UCSD-AML1 (cell line): ENCODE measurements at regions not wholly inside any gene's neighbourhood (a gene's known extent, or its start where the extent isn't known, plus 50 kb on each side); places are given as distances from the start of the nearest gene placed in this dataset.
"Not testable (repeated sequence)": the region's sequence is repeated elsewhere in the genome, so short reads cannot be mapped to it uniquely, and the experiment has no call there.

Experiments used
- DNase-seq: peaks from one replicate; lab custom pipeline; 2025; ENCODE audit not compliant: unreplicated experiment; lab: John Stamatoyannopoulos, UW

GRCh38 chr3:107189158-107189791 is 188.0 kb upstream of the CCDC54 start:
- DNase-seq, result no peak

GRCh38 chr3:107193116-107193515 is 184.1 kb upstream of the CCDC54 start:
- no peak for DNase-seq

- DNase-seq, result no peak
Observed at GRCh38 chr3:107198581-107199181, 178.6 kb upstream of the CCDC54 start.

- no peak for DNase-seq
Observed at GRCh38 chr3:107201146-107201545, 176.1 kb upstream of the CCDC54 start.

DNA sequence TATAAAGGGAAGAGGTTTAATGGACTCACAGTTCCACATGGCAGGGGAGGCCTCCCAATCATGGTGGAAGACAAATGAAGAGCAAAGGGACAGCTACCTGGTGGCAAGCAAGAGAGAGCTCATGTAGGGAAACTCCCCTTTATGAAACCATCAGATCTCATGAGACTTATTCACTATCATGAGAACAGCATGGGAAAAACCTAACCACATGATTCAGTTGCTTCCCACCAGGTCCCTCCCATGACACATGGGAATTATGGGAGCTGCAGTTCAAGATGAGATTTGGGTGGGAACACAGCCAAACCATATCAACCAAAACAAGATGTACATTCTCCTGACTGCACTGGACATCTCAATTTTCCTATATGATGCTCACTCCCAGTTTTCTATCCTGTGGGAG is 174.4 kb upstream of the CCDC54 start:
- DNase-seq, result not testable (repeated sequence)

GRCh38 chr3:107204121-107204520 is 173.1 kb upstream of the CCDC54 start:
- DNase-seq, result no peak

GRCh38 chr3:107205358-107205757 is 171.9 kb upstream of the CCDC54 start:
- no peak for DNase-seq

DNA sequence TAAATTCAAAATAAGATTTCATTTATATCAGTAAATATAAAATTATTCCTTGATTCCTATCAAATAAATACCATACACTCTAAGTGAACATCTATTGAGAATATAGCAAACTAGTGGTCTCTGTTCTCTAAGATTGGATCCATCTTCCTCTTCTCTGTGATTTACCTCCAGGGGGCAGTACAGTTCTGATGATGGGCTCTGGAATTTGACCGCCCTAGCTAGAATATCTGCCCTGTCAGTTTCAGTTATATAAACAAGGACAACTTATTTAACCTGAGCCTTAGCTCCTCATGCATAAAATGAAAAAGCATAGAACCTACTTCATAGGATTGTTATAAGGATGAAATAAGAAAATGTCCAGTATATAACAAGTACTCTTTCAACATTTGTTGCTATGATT is 171.1 kb upstream of the CCDC54 start:
- no peak for DNase-seq

- DNase-seq, result no peak
Observed at GRCh38 chr3:107206945-107207344, 170.3 kb upstream of the CCDC54 start.

DNA sequence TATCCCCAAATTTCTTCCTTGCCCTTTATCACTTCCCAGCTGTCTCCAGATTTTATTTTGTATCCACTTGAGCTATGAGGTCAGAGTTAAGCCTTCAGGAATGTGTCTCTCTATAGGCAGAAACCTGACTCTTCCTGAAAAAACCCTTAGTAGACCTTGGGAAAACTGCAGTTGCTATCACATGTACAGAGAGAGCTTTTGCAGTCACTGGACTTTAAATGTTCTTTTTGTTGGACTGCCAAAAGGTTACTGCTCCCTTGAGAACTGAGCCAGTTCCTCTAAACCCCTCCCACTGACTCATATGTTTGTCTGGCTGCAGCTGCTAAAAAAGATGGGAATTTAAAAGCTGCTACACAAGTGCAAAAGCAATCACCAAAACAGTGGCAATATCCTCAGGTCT is 169.1 kb upstream of the CCDC54 start:
- DNase-seq, result no peak

DNA sequence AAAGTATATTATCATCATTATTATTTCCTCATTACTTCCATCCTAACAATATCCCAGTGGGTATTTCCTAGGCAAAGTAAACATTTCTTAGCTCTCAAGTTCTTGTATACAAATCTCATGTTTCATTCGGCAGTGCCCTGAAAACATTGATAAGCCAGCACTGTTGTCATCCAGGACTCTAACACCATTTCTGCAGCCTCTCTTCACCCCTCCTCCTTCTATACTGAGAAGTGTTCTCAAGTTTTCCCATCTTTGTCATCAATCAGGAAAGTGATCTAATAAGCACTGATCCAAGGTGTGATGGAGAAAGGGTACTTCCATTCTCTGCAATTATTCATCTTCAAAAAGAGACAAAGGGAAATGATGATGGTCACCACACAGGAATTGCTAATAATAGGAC is 168.4 kb upstream of the CCDC54 start:
- no peak for DNase-seq

DNA sequence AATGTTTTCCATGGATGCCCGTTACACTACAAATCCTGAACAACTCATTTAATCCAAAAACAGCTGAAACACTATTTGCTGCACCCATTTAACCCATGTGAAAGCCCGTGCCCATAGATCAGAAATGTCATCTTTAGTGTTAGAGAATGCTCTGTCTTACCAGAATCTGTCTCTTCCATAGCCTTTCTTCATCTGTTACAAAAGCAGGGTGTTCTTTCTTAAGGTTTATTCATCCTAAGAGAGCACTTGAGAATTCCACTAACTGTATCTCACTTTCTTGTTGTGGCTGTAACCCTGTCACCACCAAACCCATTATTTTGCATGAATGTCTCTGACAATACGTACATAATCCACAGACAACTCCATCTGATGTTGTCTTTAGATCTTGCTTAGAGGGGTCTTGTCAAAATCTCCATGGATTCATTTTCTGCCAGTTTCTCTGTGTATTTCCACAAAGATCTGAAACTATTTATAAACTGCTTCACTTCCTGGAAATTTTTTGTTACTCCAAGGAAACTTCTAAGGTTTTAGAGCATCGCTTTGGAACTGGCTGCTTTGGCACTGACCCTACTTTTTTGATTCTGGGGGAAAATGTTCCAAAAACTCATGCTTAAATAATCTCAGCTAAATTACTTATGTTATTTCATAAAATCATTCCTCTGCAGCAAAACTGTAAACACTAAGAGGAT is 167.8 kb upstream of the CCDC54 start:
- DNase-seq, result no peak

- no peak for DNase-seq
Observed at GRCh38 chr3:107211608-107212007, 165.6 kb upstream of the CCDC54 start.

DNA sequence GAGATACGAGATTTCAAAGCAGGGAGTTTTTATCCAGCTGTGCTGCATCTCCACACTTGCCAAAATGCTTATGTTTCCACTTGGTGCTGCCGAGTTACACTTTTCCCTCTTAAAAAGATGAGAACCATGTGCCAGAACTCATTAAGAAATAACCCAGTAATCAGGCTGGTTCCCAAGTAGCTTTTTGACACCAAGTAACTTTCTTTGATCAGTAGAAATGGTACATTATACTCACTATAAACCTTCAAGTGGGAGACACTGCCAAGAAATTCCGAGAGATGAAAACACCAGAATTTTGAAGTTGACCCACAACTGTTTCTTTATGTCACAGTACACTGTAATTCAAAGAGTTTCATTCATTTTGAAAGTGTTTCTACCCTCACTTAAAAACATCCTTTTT is 164.6 kb upstream of the CCDC54 start:
- DNase-seq, result no peak

DNA sequence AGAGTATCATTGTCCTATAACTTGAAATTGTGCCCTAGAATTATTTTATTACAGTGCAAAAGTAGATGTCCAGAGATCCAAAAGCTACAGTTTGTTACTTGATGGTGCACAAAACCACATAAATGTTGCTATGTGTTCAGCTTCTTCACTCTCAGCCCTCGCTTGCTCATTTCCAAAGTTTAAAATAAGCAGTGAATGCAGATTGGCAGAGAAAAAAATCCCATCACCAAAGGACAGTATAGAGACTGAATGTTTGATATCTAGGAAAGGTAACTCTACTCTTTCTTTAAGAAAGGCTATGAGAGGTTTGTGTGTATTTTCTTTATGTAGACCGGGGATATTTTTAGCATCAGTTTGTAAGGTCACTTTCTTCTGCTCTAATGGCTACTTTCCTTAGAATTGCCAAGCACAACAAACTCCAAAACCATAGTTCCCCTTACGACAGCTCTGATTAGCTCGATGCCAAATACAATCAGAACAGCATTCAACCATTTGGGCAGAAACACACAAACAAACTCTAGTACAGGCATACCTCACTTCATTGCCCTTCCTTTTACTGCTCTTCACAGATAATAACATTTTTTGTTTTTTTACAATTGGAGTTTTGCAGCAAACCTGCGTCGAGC is 164.1 kb upstream of the CCDC54 start:
- no peak for DNase-seq

DNA sequence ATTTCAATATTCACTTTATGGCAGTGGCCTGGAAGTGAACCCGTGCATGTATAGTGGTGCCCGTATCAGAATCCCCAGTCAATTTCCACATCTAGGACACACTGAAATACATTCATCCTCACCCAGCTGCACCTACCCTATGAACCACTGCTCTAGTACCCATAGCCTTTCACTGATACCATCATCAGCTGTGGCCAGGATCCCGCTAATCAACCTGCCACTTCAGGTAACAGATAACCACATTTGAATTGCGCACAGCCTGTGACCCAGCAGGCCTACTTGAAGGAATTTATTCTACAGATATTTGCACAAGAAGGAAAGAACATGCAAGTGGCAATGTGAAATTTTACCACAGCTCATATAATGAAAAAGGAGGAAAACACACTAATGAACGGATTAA is 161.0 kb upstream of the CCDC54 start:
- DNase-seq, result no peak

GRCh38 chr3:107216711-107217110 is 160.5 kb upstream of the CCDC54 start:
- no peak for DNase-seq

- no peak for DNase-seq
Observed at GRCh38 chr3:107217172-107217571, 160.1 kb upstream of the CCDC54 start.

- DNase-seq, result no peak
Observed at GRCh38 chr3:107218864-107219269, 158.4 kb upstream of the CCDC54 start.

GRCh38 chr3:107220538-107220937 is 156.7 kb upstream of the CCDC54 start:
- no peak for DNase-seq

DNA sequence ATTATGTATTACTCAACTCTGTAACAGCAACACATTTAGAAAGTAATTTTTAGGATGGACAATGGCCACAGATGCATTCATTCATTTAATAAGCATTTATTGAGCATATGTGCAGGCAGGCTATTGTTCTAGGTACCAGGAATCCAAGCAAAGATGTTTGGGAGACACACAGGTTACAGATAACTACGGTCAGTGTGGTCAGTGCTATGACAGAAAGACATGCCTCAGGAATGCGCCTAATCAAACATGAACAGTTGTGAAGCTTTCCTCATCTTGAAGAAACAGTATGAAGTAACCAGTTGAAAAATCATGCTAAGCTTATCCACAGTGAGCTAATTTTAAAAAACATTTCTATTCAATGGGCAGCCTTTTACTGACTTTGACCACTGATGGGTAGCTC is 155.4 kb upstream of the CCDC54 start:
- DNase-seq, result no peak

DNA sequence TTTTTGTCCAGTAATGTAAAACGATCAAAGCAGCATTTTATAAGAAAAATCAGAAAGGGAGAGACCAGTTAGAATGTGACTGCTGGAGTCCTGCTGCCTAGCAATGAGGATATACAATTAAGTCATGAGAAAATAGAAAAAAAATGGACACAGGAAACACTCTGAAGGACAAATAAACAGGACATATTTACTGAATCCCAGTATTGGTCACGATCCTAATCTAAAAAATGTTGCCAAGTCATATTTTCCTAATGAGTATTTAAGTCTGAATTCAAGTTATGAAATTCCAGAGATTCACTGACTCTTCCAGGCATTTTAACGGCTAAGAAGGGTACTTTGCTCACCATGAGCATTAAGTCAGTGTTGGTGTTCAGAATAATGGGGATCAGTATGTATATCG is 154.3 kb upstream of the CCDC54 start:
- no peak for DNase-seq
